ENCODE measurements at regions not wholly inside any gene's neighbourhood (a gene's known extent, or its start where the extent isn't known, plus 50 kb on each side); places are given as distances from the start of the nearest gene placed in this dataset.

GRCh38 chr2:71743995-71744675, 290.8 kb downstream of the DYSF start:
- 70 to 78% methylated on average over 6 of the region's 6 CpGs for WGBS, 2 donors
- TF ChIP-seq POLR2A (IDR thresholded peaks at IDR 0.05) (no peak), CTCF (IDR thresholded peaks at IDR 0.05) (no peak)
- DNase-seq (ENCODE audit: low spot score in 2 of 2) = no peak
- no peak overlapping the region for H3K4me3 ChIP-seq (ENCODE audit: low read depth, poor library complexity, severe bottlenecking)
- intact Hi-C loops (cut with DNase I; ENCODE audit: low total_unique reads) = no loop called here

DNA sequence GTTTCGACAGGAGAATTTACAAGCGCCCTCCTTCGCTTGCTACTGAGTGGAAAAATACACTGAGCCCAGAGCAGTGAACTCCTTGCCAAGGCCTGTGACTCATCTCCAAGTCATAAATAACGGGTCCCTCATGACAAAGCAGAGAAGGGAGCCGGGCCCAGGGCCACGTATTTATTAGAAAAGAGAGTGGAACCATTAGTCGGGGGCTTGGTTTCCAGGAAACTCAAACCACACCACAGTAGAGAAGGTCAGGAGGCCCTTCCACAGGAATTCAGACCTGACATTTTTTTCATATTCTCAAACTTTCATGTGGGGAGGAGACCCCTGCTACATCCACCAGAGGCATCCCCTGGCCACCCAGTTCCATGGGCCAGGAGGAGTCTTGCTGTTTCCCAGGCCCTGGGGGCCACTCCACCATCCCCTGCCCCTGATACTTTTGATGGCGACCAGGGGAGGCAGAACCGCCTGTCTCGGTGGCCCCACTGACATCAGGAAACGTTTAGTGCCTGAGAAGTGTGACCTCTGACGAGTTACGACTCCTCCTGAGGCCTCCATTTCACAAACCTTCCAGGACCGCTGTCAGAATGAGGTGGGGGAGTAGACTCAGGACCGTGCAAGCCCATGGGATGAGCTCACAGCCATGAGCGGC, 289.7 kb downstream of the DYSF start:
- no peak overlapping the region for H3K4me3 ChIP-seq (ENCODE audit: low read depth, poor library complexity, severe bottlenecking)
- peak; percentile 87 to 91 for DNase-seq (ENCODE audit: low spot score in 2 of 2)
- intact Hi-C loops (cut with DNase I; ENCODE audit: low total_unique reads) = no loop called here
- TF ChIP-seq CTCF (IDR thresholded peaks at IDR 0.05) (no peak), POLR2A (IDR thresholded peaks at IDR 0.05) (no peak)
- 47 to 59% methylated on average over 16 of the region's 16 CpGs for WGBS, 2 donors

DNA sequence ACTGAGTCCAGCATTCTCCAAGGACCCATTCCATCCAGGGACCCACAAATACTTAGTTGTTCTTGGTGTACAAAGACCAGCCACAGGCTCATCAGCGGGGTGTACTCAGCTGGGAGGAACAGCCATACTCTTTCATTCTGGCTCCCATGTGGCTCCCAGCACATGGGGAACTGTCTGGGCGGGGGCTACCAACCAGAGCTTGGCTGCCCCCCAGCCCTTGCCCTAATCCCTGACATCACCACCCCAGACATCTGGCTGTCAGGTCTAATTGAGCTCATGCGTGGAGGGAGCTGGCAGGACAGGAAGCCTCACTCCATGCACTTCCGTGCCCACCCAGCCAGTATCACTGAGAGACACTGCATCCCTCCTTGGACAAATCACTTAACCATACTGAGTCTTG, 283.6 kb downstream of the DYSF start:
- no peak overlapping the region for H3K4me3 ChIP-seq (ENCODE audit: low read depth, poor library complexity, severe bottlenecking)
- TF ChIP-seq POLR2A (IDR thresholded peaks at IDR 0.05) (no peak), CTCF (IDR thresholded peaks at IDR 0.05) (no peak)
- WGBS, 2 donors = 51 to 55% methylated on average over 2 to 4 of the region's 4 CpGs
- intact Hi-C loops (cut with DNase I; ENCODE audit: low total_unique reads) = no loop called here
- DNase-seq (ENCODE audit: low spot score in 2 of 2) = no peak

DNA sequence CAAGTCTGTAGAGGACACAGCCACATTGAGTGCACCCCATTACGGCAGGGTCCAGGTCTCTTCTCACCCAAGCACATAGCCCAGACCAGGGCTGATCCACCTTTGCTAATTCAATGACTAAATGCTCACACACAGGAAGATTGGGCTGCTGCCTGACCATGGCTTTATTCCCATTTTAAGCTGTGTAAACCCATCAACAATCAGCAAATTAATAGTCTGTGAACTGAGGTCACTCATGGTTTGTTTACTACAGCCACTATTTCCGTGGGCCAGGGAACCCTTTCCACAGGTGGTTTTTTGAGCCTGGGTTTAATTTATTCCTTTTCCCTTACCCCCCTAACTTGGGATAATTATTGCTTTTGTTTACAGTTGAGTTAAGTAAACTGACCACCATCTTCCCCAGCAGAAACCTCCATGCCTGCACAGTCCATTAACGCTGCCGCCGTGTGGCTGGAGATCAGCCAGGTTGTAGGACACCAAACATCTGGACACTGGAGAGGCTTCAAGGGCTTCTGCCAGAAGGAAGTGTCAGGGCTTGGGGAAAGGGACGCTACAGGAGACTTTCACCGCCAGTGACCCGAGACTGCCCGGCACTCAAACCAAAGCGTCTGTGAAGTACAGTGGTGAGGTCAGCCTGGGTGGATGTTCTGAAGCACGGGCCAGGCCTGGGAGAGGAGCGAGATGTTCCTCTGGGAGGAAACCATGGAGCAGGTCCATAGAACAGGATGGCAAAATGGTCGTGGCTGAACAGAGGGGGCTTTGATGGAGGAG, 282.9 kb downstream of the DYSF start:
- DNase-seq (ENCODE audit: low spot score in 2 of 2) = no peak
- no peak overlapping the region for H3K4me3 ChIP-seq (ENCODE audit: low read depth, poor library complexity, severe bottlenecking)
- intact Hi-C loops (cut with DNase I; ENCODE audit: low total_unique reads) = no loop called here
- no peak for TF ChIP-seq POLR2A (IDR thresholded peaks at IDR 0.05)
- no peak for TF ChIP-seq CTCF (IDR thresholded peaks at IDR 0.05)
- WGBS, 2 donors = 66 to 76% methylated on average over 13 of the region's 13 CpGs
